H1 (cell line): ENCODE measurements at regions not wholly inside any gene's neighbourhood (a gene's known extent, or its start where the extent isn't known, plus 50 kb on each side); places are given as distances from the start of the nearest gene placed in this dataset.

Source experiments
- ATF2 ChIP-seq: IDR thresholded peaks from 2 replicates; pipeline ENCODE4 v1.6.1; 2012; ENCODE audit warnings: low read length, inconsistent platforms
- BACH1 ChIP-seq: IDR thresholded peaks from 2 replicates; pipeline ENCODE4 v1.6.1; 2012; ENCODE audit warnings: low read length, improper control_type of control experiment
- CREB1 ChIP-seq: IDR thresholded peaks from 2 replicates; pipeline ENCODE4 v1.6.1; 2012; ENCODE audit warnings: inconsistent platforms
- CTCF ChIP-seq, 3 experiments: IDR thresholded peaks; 1 replicate in 2 of 3; 2 replicates in 1 of 3; pipeline versions ENCODE4 v1.5.1 to v1.6.1; 2011; ENCODE audit warnings: low read length in 3 of 3, mild to moderate bottlenecking in 3 of 3, inconsistent platforms in 2 of 3, low read depth in 1 of 3, moderate library complexity in 1 of 3; ENCODE audit not compliant: insufficient read depth in 1 of 3; ENCODE audit errors: control extremely low read depth in 1 of 3
- EZH2 ChIP-seq: fragments of 200-600 bp; sonication (generic); IDR thresholded peaks from 2 replicates; pipeline ENCODE4 v1.7.1; 2012; ENCODE audit warnings: low read depth, mild to moderate bottlenecking, moderate library complexity, low read length, inconsistent platforms; ENCODE audit not compliant: severe bottlenecking
- MAFK ChIP-seq: IDR thresholded peaks from 2 replicates; pipeline ENCODE4 v1.6.1; 2012; ENCODE audit warnings: low read depth, mild to moderate bottlenecking, improper control_type of control experiment, low read length
- POLR2A ChIP-seq, 2 experiments: IDR thresholded peaks; 1 replicate in 1 of 2; 2 replicates in 1 of 2; pipeline ENCODE4 v1.6.1; 2011; ENCODE audit warnings: low read depth in 2 of 2, low read length in 2 of 2, mild to moderate bottlenecking in 2 of 2; ENCODE audit errors: control extremely low read depth in 1 of 2
- TAF1 ChIP-seq: IDR thresholded peaks from 2 replicates; pipeline ENCODE4 v1.6.1; 2011; ENCODE audit warnings: mild to moderate bottlenecking, low read depth, low read length

- no peak for TF ChIP-seq TAF1
- no peak for TF ChIP-seq CTCF (IDR thresholded peaks at IDR 0.05; ENCODE audit: control extremely low read depth in 1 of 3, insufficient read depth in 1 of 3, low read depth in 1 of 3, low read length in 3 of 3)
- no peak for TF ChIP-seq EZH2
- no peak for TF ChIP-seq CREB1
- no peak for TF ChIP-seq POLR2A (IDR thresholded peaks at IDR 0.05; ENCODE audit: control extremely low read depth in 1 of 2, low read depth in 2 of 2, low read length in 2 of 2)
- no peak for TF ChIP-seq BACH1
- no peak for TF ChIP-seq ATF2
- TF ChIP-seq MAFK: no peak
These were observed 86.1 kb upstream of the NPY2R start for GRCh38 chr4:155122382-155122781.
